K562 (cell line): ENCODE measurements at regions not wholly inside any gene's neighbourhood (a gene's known extent, or its start where the extent isn't known, plus 50 kb on each side); places are given as distances from the start of the nearest gene placed in this dataset.
"Not testable (repeated sequence)": the region's sequence is repeated elsewhere in the genome, so short reads cannot be mapped to it uniquely, and the experiment has no call there.

ENCODE experiments used
- ARID4B ChIP-seq: sonication (generic); formaldehyde crosslinking; IDR thresholded peaks from 2 replicates; pipeline ENCODE4 v1.8.0; 2022; ENCODE audit warnings: mild to moderate bottlenecking, missing genetic modification reagents
- ELF1 ChIP-seq: fragments of 200-800 bp; sonication (Bioruptor generic); IDR thresholded peaks from 2 replicates; pipeline ENCODE4 v1.6.1; 2016; ENCODE audit warnings: missing genetic modification characterization, missing compliant biosample characterization
- NR2C2 ChIP-seq, 2 experiments: fragments of 200-800 bp in 1 of 2; sonication (Bioruptor generic) in 1 of 2; sonication (generic) in 1 of 2; formaldehyde crosslinking in 1 of 2; IDR thresholded peaks; 2 replicates each; pipeline versions ENCODE4 v1.6.1 to v1.8.0; 2016 to 2022; ENCODE audit warnings: mild to moderate bottlenecking in 1 of 2, missing compliant biosample characterization in 1 of 2, missing genetic modification characterization in 1 of 2, missing genetic modification reagents in 1 of 2
- PRDM10 ChIP-seq: fragments of 450-650 bp; IDR thresholded peaks from 2 replicates; pipeline ENCODE4 v1.6.1; 2018; ENCODE audit not compliant: partially characterized antibody
- USF1 ChIP-seq: sonication (generic); formaldehyde crosslinking; IDR thresholded peaks from 2 replicates; pipeline ENCODE4 v1.9.0; 2022; ENCODE audit warnings: mild to moderate bottlenecking, missing genetic modification reagents

- peak; percentile 31 for TF ChIP-seq PRDM10
- TF ChIP-seq NR2C2 (CRISPR knock-in tag; IDR thresholded peaks at IDR 0.05) = not testable (repeated sequence)
- peak; percentile 27; the same call in 1 of the 2 replicates for TF ChIP-seq NR2C2 (tag; IDR thresholded peaks at IDR 0.05)
- TF ChIP-seq ELF1 (tag) = 0 out of 2 replicates have a peak, but pooled peaks have one; percentile 50
- TF ChIP-seq USF1 (CRISPR knock-in tag) = peak; percentile 59; the same call in 1 of the 2 replicates
- peak; percentile 58; the same call in 1 of the 2 replicates for TF ChIP-seq ARID4B
These were observed 68.7 kb upstream of the SPN start (continued) for GRCh38 chr16:29594269-29594925.
